ENCODE measurements at regions not wholly inside any gene's neighbourhood (a gene's known extent, or its start where the extent isn't known, plus 50 kb on each side); places are given as distances from the start of the nearest gene placed in this dataset.

GRCh38 chr1:4959216-4959615, 304.8 kb downstream of the AJAP1 start:
- Histone ChIP-seq H3K36me3 (no peaks in the 10 kb centered on the region), H3K4me3 (ENCODE audit: low read depth, low read length) (no peak overlapping the region), H3K9me3 (ENCODE audit: severe bottlenecking) (peaks cover 3% of the 10 kb centered on the region), H3K27ac (no peak overlapping the region), H3K27me3 (ENCODE audit: insufficient read depth, low read depth, severe bottlenecking) (peaks cover 77% of the 10 kb centered on the region)
- TF ChIP-seq, protein P1, sequence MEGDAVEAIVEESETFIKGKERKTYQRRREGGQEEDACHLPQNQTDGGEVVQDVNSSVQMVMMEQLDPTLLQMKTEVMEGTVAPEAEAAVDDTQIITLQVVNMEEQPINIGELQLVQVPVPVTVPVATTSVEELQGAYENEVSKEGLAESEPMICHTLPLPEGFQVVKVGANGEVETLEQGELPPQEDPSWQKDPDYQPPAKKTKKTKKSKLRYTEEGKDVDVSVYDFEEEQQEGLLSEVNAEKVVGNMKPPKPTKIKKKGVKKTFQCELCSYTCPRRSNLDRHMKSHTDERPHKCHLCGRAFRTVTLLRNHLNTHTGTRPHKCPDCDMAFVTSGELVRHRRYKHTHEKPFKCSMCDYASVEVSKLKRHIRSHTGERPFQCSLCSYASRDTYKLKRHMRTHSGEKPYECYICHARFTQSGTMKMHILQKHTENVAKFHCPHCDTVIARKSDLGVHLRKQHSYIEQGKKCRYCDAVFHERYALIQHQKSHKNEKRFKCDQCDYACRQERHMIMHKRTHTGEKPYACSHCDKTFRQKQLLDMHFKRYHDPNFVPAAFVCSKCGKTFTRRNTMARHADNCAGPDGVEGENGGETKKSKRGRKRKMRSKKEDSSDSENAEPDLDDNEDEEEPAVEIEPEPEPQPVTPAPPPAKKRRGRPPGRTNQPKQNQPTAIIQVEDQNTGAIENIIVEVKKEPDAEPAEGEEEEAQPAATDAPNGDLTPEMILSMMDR (IDR thresholded peaks at IDR 0.05; ENCODE audit: low read depth, low read length), result no peak
- no peak for DNase-seq

- peaks cover 3% of the 10 kb centered on the region for H3K9me3 ChIP-seq (ENCODE audit: severe bottlenecking)
- no peak overlapping the region for H3K27ac ChIP-seq
- no peaks in the 10 kb centered on the region for H3K36me3 ChIP-seq
- H3K27me3 ChIP-seq (ENCODE audit: insufficient read depth, low read depth, severe bottlenecking), result peaks cover 58% of the 10 kb centered on the region
- TF ChIP-seq, protein P1 (IDR thresholded peaks at IDR 0.05; ENCODE audit: low read depth, low read length), result no peak
- no peak for DNase-seq
- no peak overlapping the region for H3K4me3 ChIP-seq (ENCODE audit: low read depth, low read length)
These were observed 302.6 kb downstream of the AJAP1 start for GRCh38 chr1:4957027-4957426.

GRCh38 chr1:4954392-4954791, 300.0 kb downstream of the AJAP1 start:
- TF ChIP-seq, protein P1 (IDR thresholded peaks at IDR 0.05; ENCODE audit: low read depth, low read length), result no peak
- Histone ChIP-seq H3K9me3 (ENCODE audit: severe bottlenecking) (peaks cover 3% of the 10 kb centered on the region), H3K27ac (no peak overlapping the region), H3K36me3 (no peaks in the 10 kb centered on the region), H3K27me3 (ENCODE audit: insufficient read depth, low read depth, severe bottlenecking) (peaks cover 49% of the 10 kb centered on the region), H3K4me3 (ENCODE audit: low read depth, low read length) (no peak overlapping the region)
- no peak for DNase-seq

DNA sequence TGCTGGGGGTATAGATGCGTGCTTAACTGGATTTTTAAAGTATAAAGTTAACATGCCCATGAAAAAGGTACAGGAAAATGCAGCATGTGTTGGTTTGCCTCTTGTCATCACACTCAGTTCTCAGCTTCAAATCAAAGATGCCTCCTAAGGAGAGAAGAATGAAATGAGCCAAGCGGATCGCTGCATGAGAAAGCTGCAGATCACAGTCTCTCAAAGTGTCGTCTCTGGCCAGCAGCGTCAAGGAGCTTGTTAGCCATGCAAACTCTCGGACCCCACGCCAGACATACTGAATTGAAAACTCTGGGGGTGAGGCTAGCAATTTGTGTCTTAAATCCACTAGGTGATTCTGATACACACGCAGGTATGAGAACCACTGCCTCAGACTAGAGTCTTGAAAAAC, 297.2 kb downstream of the AJAP1 start:
- H3K4me3 ChIP-seq (ENCODE audit: low read depth, low read length), result no peak overlapping the region
- peaks cover 46% of the 10 kb centered on the region for H3K27me3 ChIP-seq (ENCODE audit: insufficient read depth, low read depth, severe bottlenecking)
- TF ChIP-seq, protein P1 (IDR thresholded peaks at IDR 0.05; ENCODE audit: low read depth, low read length), result no peak
- H3K9me3 ChIP-seq (ENCODE audit: severe bottlenecking), result no peaks in the 10 kb centered on the region
- no peak for DNase-seq
- H3K27ac ChIP-seq, result no peak overlapping the region
- no peaks in the 10 kb centered on the region for H3K36me3 ChIP-seq

DNA sequence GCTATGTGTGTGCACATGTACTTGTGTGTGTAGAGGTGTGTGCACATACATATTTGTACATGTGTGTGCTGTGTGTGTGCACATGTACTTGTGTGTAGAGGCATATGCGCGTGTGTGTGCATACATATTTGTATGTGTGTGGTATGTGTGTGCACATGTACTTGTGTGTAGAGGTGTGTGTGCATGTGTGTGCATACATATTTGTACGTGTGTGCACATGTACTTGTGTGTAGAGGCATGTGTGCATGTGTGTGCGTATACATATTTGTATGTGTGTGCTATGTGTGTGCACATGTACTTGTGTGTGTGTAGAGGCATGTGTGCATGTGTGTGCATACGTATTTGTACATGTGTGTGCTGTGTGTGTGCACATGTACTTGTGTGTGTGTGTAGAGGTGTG, 291.9 kb downstream of the AJAP1 start:
- H3K27me3 ChIP-seq (ENCODE audit: insufficient read depth, low read depth, severe bottlenecking), result peaks cover 72% of the 10 kb centered on the region
- TF ChIP-seq, protein P1 (IDR thresholded peaks at IDR 0.05; ENCODE audit: low read depth, low read length), result no peak
- no peak for DNase-seq
- no peaks in the 10 kb centered on the region for H3K36me3 ChIP-seq
- no peak overlapping the region for H3K4me3 ChIP-seq (ENCODE audit: low read depth, low read length)
- no peaks in the 10 kb centered on the region for H3K9me3 ChIP-seq (ENCODE audit: severe bottlenecking)
- H3K27ac ChIP-seq, result no peak overlapping the region

DNA sequence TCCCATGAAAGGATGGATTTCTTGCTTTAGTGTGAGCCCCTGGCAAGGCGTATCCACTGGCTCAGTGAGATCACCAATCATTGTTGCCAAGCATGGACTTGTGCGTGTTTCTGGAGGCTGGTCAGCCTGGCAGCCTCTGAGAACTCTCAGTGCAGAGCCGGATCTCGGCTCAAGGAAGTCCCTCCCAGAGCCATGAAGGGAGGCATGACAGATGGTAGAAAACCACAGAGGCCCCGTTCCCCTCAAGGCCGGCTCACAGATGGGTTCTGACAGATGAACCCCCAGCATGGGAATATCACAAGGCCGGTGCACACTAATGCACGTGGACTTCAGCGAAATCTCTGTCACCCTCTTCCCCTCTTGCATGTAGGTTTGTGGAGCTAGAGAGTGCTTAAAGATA, 290.5 kb downstream of the AJAP1 start:
- peaks cover 80% of the 10 kb centered on the region for H3K27me3 ChIP-seq (ENCODE audit: insufficient read depth, low read depth, severe bottlenecking)
- H3K27ac ChIP-seq, result no peak overlapping the region

More for the DNA sequence above, 290.5 kb downstream of the AJAP1 start:
- H3K36me3 ChIP-seq, result no peaks in the 10 kb centered on the region
- H3K4me3 ChIP-seq (ENCODE audit: low read depth, low read length), result no peak overlapping the region
- no peaks in the 10 kb centered on the region for H3K9me3 ChIP-seq (ENCODE audit: severe bottlenecking)
- TF ChIP-seq, protein P1 (IDR thresholded peaks at IDR 0.05; ENCODE audit: low read depth, low read length), result no peak
- DNase-seq, result no peak
